ENCODE measurements at regions not wholly inside any gene's neighbourhood (a gene's known extent, or its start where the extent isn't known, plus 50 kb on each side); places are given as distances from the start of the nearest gene placed in this dataset.

DNA sequence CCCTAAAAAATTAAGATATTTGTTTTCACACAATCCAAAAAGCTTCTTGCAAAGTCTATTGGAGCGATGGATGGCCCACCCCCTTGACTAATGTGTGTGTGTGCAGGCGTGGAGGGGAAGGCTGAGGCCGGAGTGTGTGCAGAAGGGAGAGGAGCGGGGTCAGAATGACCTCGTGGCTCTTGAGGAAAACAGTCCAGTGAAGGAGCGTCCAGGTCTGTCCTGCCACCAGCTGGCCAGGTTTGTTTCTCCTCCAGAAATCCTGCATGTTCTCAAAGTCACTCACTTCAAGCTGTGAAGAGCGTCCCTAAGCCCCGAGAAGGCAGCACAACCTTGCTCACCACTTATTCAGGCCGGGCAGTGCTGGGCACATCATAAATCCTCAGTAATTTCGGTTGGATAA is 69.5 kb upstream of the SSX2IP start:
- Histone ChIP-seq H3K27me3 (ENCODE audit: control insufficient read depth in 2 of 2, insufficient read depth in 2 of 2, low read length in 2 of 2) (peaks cover 21 to 22% of the 10 kb centered on the region in 2 experiments), H4K20me1 (replicated peaks; ENCODE audit: control insufficient read depth, extremely low read depth, insufficient read depth, low read length) (no peaks in the 10 kb centered on the region), H3K4me1 (ENCODE audit: control insufficient read depth, extremely low read depth, insufficient read depth, low read length) (no peaks in the 10 kb centered on the region), H2AFZ (ENCODE audit: low read depth, low read length) (no peak overlapping the region), H3K9ac (replicated peaks; ENCODE audit: extremely low read depth, insufficient read depth, low read length) (no peak overlapping the region), H3K27ac (ENCODE audit: insufficient read depth, low read depth, low read length) (no peak overlapping the region), H3K36me3 (ENCODE audit: control insufficient read depth in 2 of 2, extremely low read depth in 1 of 2, insufficient read depth in 2 of 2, low read length in 2 of 2) (no peaks in the 10 kb centered on the region), H3K79me2 (ENCODE audit: control insufficient read depth, insufficient read depth, low read length) (no peaks in the 10 kb centered on the region), H3K4me2 (ENCODE audit: insufficient read depth, low read length) (no peak overlapping the region), H3K4me3 (replicated peaks in 1 of 3; ENCODE audit: insufficient read depth in 1 of 3, low read depth in 1 of 3, low read length in 3 of 3) (no peak overlapping the region), H3K9me1 (replicated peaks; ENCODE audit: control insufficient read depth, extremely low read depth, insufficient read depth, low read length) (no peaks in the 10 kb centered on the region), H3K9me3 (replicated peaks; ENCODE audit: control insufficient read depth, insufficient read depth, low read length) (no peaks in the 10 kb centered on the region)
- TF ChIP-seq FOS (IDR thresholded peaks at IDR 0.05; ENCODE audit: borderline replicate concordance, insufficient read depth, low read length), result no peak
- TF ChIP-seq CTCF (IDR thresholded peaks at IDR 0.05; ENCODE audit: extremely low read depth in 1 of 2, insufficient read depth in 1 of 2, low read depth in 1 of 2, low read length in 2 of 2), result no peak
- TF ChIP-seq MYC (IDR thresholded peaks at IDR 0.05; ENCODE audit: low read depth, low read length), result no peak
- ChIA-PET POLR2A (no interaction called here), CTCF (interaction anchor here (3.7 to 3.8 kb wide), 2 partner anchors 12 to 177 kb away, joined by 14 to 20 read pairs; no protein-coding TSS in a partner anchor)
- FAIRE-seq, result no peak
- intact Hi-C loops (cut with micrococcal nuclease) (no loop called here), dilution Hi-C loops (cut with MboI; ENCODE audit: extremely low pct_ligation_motif_present, low sequenced_read_pairs) (no loop called here)
- no TSS peak for BruUV-seq (replicated peaks)
- no peak for DNase-seq (ENCODE audit: low read depth, low spot score)

GRCh38 chr1:84758968-84759491 is 68.8 kb upstream of the SSX2IP start:
- H3K4me2 ChIP-seq (ENCODE audit: insufficient read depth, low read length), result no peak overlapping the region
- no peak overlapping the region for H3K9ac ChIP-seq (replicated peaks; ENCODE audit: extremely low read depth, insufficient read depth, low read length)
- H3K4me1 ChIP-seq (ENCODE audit: control insufficient read depth, extremely low read depth, insufficient read depth, low read length), result no peaks in the 10 kb centered on the region
- no peaks in the 10 kb centered on the region for H3K36me3 ChIP-seq (ENCODE audit: control insufficient read depth in 2 of 2, extremely low read depth in 1 of 2, insufficient read depth in 2 of 2, low read length in 2 of 2)
- no peaks in the 10 kb centered on the region for H3K9me1 ChIP-seq (replicated peaks; ENCODE audit: control insufficient read depth, extremely low read depth, insufficient read depth, low read length)
- no peak overlapping the region for H3K27ac ChIP-seq (ENCODE audit: insufficient read depth, low read depth, low read length)
- POLR2A ChIA-PET, result no interaction called here
- dilution Hi-C loops (cut with MboI; ENCODE audit: extremely low pct_ligation_motif_present, low sequenced_read_pairs) (no loop called here), intact Hi-C loops (cut with micrococcal nuclease) (no loop called here)
- peaks cover 14 to 15% of the 10 kb centered on the region in 2 experiments for H3K27me3 ChIP-seq (ENCODE audit: control insufficient read depth in 2 of 2, insufficient read depth in 2 of 2, low read length in 2 of 2)
- no peaks in the 10 kb centered on the region for H4K20me1 ChIP-seq (replicated peaks; ENCODE audit: control insufficient read depth, extremely low read depth, insufficient read depth, low read length)
- no peaks in the 10 kb centered on the region for H3K9me3 ChIP-seq (replicated peaks; ENCODE audit: control insufficient read depth, insufficient read depth, low read length)
- no peaks in the 10 kb centered on the region for H3K79me2 ChIP-seq (ENCODE audit: control insufficient read depth, insufficient read depth, low read length)
- no TSS peak for BruUV-seq (replicated peaks)
- TF ChIP-seq, protein P1, sequence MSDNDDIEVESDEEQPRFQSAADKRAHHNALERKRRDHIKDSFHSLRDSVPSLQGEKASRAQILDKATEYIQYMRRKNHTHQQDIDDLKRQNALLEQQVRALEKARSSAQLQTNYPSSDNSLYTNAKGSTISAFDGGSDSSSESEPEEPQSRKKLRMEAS (IDR thresholded peaks at IDR 0.05; ENCODE audit: insufficient read depth, insufficient read length), result no peak
- TF ChIP-seq POLR2A (IDR thresholded peaks at IDR 0.05; ENCODE audit: low read depth, low read length), result no peak
- TF ChIP-seq JUN (IDR thresholded peaks at IDR 0.05; ENCODE audit: borderline replicate concordance, insufficient read depth, insufficient read length, low read depth), result no peak
- TF ChIP-seq CTCF (IDR thresholded peaks at IDR 0.05; ENCODE audit: extremely low read depth in 1 of 2, insufficient read depth in 1 of 2, low read depth in 1 of 2, low read length in 2 of 2), result no peak
- no peak for TF ChIP-seq FOS (IDR thresholded peaks at IDR 0.05; ENCODE audit: borderline replicate concordance, insufficient read depth, low read length)
- TF ChIP-seq MYC (IDR thresholded peaks at IDR 0.05; ENCODE audit: low read depth, low read length), result no peak
- TF ChIP-seq POLR2AphosphoS5 (IDR thresholded peaks at IDR 0.05; ENCODE audit: insufficient read depth, low read depth, low read length), result no peak
- TF ChIP-seq GATA2 (IDR thresholded peaks at IDR 0.05; ENCODE audit: insufficient read depth, insufficient read length, low read depth, low read length), result no peak
- TF ChIP-seq EZH2 (IDR thresholded peaks at IDR 0.05; ENCODE audit: borderline replicate concordance, low read depth, low read length, severe bottlenecking), result no peak
- H3K4me3 ChIP-seq (replicated peaks in 1 of 3; ENCODE audit: insufficient read depth in 1 of 3, low read depth in 1 of 3, low read length in 3 of 3), result no peak overlapping the region
- H2AFZ ChIP-seq (ENCODE audit: low read depth, low read length), result no peak overlapping the region
- DNase-seq (ENCODE audit: low read depth, low spot score), result no peak
- CTCF ChIA-PET, result interaction anchor here (2.3 to 3.8 kb wide), 3 partner anchors 13 to 316 kb away, joined by 8 to 20 read pairs (median 14); no protein-coding TSS in a partner anchor
- no peak for FAIRE-seq

Data from endothelial cell of umbilical vein (primary cell).